Esophagus muscularis mucosa (tissue), 4 donors: ENCODE measurements at regions not wholly inside any gene's neighbourhood (a gene's known extent, or its start where the extent isn't known, plus 50 kb on each side); places are given as distances from the start of the nearest gene placed in this dataset.

Source experiments
- EP300 ChIP-seq: sonication (generic); formaldehyde crosslinking; IDR thresholded peaks from one replicate; pipeline ENCODE4 v1.6.1; 2017; ENCODE audit warnings: antibody characterized with exemption
- POLR2A ChIP-seq: fragments of 450-650 bp; IDR thresholded peaks from one replicate; pipeline ENCODE4 v1.6.1; 2017; ENCODE audit warnings: antibody characterized with exemption, moderate library complexity, mild to moderate bottlenecking, low read depth
- POLR2AphosphoS5 ChIP-seq, 2 donors: sonication (generic); formaldehyde crosslinking; IDR thresholded peaks; one replicate each; pipeline ENCODE4 v1.6.1; 2017; ENCODE audit warnings: antibody characterized with exemption in 2 of 2
- TF ChIP-seq, protein P1 (sequence below), 3 experiments: fragments of 200-600 bp in 2 of 3; fragments of 450-650 bp in 1 of 3; sonication (generic) in 2 of 3; IDR thresholded peaks; one replicate each; pipeline ENCODE4 v1.5.1; 2017 to 2019; ENCODE audit warnings: antibody characterized with exemption in 3 of 3, mild to moderate bottlenecking in 2 of 3, moderate library complexity in 1 of 3

DNA sequence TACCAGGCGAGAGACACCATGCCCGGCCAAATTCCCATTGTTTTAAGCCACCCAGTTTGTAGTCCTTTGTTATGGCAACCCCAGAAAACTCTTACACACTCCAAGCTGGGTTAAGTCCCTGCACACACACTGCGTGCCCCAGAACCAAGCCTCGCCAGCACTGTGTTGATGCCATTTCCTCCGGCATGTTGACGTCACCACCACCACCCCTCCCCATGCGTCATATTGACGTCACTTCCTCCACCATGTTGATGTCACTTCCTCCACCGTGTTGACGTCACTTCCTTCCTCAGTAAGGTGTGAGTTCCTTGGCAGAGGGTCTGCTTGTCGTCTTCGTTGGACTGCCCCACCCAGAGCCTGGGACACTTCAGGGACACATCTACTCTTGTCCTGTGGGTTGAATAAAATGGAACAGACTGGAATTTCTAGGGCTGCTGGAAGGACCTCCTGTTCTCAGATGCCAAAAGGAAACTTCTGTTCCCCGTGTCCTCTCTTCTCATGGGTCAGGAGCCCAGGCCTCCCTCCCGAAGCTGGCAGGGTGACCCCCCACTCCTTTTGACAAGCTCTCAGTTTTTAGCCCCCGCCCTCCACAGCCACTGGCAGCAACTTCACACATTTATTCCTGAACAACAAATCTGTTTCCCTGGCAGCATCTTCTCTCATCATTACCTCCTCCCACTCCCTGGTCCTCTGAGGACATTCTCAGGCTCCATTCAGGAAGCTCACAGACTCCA, 643.3 kb downstream of the NPHP4 start:
- TF ChIP-seq POLR2AphosphoS5 (IDR thresholded peaks at IDR 0.05) (no peak), POLR2A (no peak), EP300 (no peak)
- TF ChIP-seq, protein P1, sequence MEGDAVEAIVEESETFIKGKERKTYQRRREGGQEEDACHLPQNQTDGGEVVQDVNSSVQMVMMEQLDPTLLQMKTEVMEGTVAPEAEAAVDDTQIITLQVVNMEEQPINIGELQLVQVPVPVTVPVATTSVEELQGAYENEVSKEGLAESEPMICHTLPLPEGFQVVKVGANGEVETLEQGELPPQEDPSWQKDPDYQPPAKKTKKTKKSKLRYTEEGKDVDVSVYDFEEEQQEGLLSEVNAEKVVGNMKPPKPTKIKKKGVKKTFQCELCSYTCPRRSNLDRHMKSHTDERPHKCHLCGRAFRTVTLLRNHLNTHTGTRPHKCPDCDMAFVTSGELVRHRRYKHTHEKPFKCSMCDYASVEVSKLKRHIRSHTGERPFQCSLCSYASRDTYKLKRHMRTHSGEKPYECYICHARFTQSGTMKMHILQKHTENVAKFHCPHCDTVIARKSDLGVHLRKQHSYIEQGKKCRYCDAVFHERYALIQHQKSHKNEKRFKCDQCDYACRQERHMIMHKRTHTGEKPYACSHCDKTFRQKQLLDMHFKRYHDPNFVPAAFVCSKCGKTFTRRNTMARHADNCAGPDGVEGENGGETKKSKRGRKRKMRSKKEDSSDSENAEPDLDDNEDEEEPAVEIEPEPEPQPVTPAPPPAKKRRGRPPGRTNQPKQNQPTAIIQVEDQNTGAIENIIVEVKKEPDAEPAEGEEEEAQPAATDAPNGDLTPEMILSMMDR (IDR thresholded peaks at IDR 0.05), result no peak
